ENCODE measurements at regions not wholly inside any gene's neighbourhood (a gene's known extent, or its start where the extent isn't known, plus 50 kb on each side); places are given as distances from the start of the nearest gene placed in this dataset.
"Not testable (repeated sequence)": the region's sequence is repeated elsewhere in the genome, so short reads cannot be mapped to it uniquely, and the experiment has no call there.

GRCh38 chr17:37858391-37858790 lies 65.8 kb upstream of the TBC1D3K start:
- TF ChIP-seq, protein P1, sequence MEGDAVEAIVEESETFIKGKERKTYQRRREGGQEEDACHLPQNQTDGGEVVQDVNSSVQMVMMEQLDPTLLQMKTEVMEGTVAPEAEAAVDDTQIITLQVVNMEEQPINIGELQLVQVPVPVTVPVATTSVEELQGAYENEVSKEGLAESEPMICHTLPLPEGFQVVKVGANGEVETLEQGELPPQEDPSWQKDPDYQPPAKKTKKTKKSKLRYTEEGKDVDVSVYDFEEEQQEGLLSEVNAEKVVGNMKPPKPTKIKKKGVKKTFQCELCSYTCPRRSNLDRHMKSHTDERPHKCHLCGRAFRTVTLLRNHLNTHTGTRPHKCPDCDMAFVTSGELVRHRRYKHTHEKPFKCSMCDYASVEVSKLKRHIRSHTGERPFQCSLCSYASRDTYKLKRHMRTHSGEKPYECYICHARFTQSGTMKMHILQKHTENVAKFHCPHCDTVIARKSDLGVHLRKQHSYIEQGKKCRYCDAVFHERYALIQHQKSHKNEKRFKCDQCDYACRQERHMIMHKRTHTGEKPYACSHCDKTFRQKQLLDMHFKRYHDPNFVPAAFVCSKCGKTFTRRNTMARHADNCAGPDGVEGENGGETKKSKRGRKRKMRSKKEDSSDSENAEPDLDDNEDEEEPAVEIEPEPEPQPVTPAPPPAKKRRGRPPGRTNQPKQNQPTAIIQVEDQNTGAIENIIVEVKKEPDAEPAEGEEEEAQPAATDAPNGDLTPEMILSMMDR (conservative IDR thresholded peaks at IDR 0.05; ENCODE audit: low read depth, low read length), result not testable (repeated sequence)
- not testable (repeated sequence) for TF ChIP-seq POLR2A (IDR thresholded peaks at IDR 0.05; ENCODE audit: low read depth, low read length); RCOR1 (IDR thresholded peaks at IDR 0.05; ENCODE audit: insufficient replicate concordance, low read length)
